H1 (cell line): ENCODE measurements at regions not wholly inside any gene's neighbourhood (a gene's known extent, or its start where the extent isn't known, plus 50 kb on each side); places are given as distances from the start of the nearest gene placed in this dataset.

Experiments
- CTCF ChIA-PET: fragments of 300-600 bp; sonication (Branson Sonifier 250); formaldehyde crosslinking; loops from one replicate; lab custom pipeline; 2021; ENCODE audit not compliant: partially characterized antibody; lab: Charles Lee
- POLR2A ChIA-PET: fragments of 300-600 bp; sonication (Branson Sonifier 250); formaldehyde crosslinking; loops from one replicate; lab custom pipeline; 2021; ENCODE audit warnings: inconsistent platforms; ENCODE audit not compliant: partially characterized antibody; lab: Charles Lee
- DNase-seq, 2 experiments: peaks; one replicate each; pipeline versions ENCODE4 v3.0.0 to v3.0.0-alpha.2; 2010 to 2022; ENCODE audit warnings: low spot score in 2 of 2, low read depth in 1 of 2, mixed read lengths in 1 of 2
- FAIRE-seq: peaks from 2 replicates; lab custom pipeline; 2011; peaks lifted over from hg19 to GRCh38; lab: Jason Lieb, UNC
- H2AFZ ChIP-seq: 2 replicates; pipeline ENCODE4 v1.8.1; 2012; ENCODE audit warnings: low read length, inconsistent platforms
- H2AK5ac ChIP-seq: 2 replicates; pipeline ENCODE4 v1.6.1; 2013; ENCODE audit warnings: low read depth, low read length
- H2BK120ac ChIP-seq: replicated peaks from 2 replicates; pipeline ENCODE3; 2013; ENCODE audit warnings: low read depth, low read length, inconsistent platforms
- H2BK12ac ChIP-seq: 2 replicates; pipeline ENCODE4 v1.6.1; 2013; ENCODE audit warnings: low read depth, low read length
- H2BK15ac ChIP-seq: 2 replicates; pipeline ENCODE4 v1.6.1; 2013; ENCODE audit warnings: low read length
- H2BK20ac ChIP-seq: 2 replicates; pipeline ENCODE4 v1.6.1; 2013; ENCODE audit warnings: low read length
- H2BK5ac ChIP-seq: 2 replicates; pipeline ENCODE4 v1.6.1; 2013; ENCODE audit warnings: low read depth, low read length
- H3K14ac ChIP-seq: 2 replicates; pipeline ENCODE4 v1.6.1; 2013; ENCODE audit warnings: inconsistent platforms; ENCODE audit not compliant: insufficient read length
- H3K18ac ChIP-seq: 2 replicates; pipeline ENCODE4 v1.6.1; 2013; ENCODE audit warnings: low read length; ENCODE audit errors: extremely low read depth
- H3K23ac ChIP-seq: 2 replicates; pipeline ENCODE4 v1.6.1; 2013; ENCODE audit warnings: inconsistent platforms; ENCODE audit not compliant: insufficient read length
- H3K23me2 ChIP-seq: 2 replicates; pipeline ENCODE4 v1.6.1; 2013; ENCODE audit warnings: low read depth, low read length
- H3K27ac ChIP-seq: 2 replicates; pipeline ENCODE4 v1.6.1; 2011; ENCODE audit warnings: low read depth, low read length, inconsistent platforms
- H3K27me3 ChIP-seq, 4 experiments: replicated peaks in 1 of 4; 1 replicate in 1 of 4; 2 replicates in 3 of 4; pipeline versions ENCODE4 v1.6.1 to v1.8.1; 2011 to 2013; ENCODE audit warnings: low read length in 3 of 4, mild to moderate bottlenecking in 3 of 4, inconsistent platforms in 2 of 4, mixed read lengths in 2 of 4, moderate library complexity in 1 of 4; ENCODE audit not compliant: control insufficient read depth in 3 of 4, insufficient read depth in 3 of 4; ENCODE audit errors: extremely low read depth in 1 of 4
- H3K36me3 ChIP-seq, 4 experiments: 2 replicates each; pipeline versions ENCODE4 v1.6.1 to v1.8.1; 2011 to 2013; ENCODE audit warnings: mild to moderate bottlenecking in 4 of 4, low read length in 3 of 4, moderate library complexity in 2 of 4, control low read depth in 1 of 4, inconsistent platforms in 1 of 4; ENCODE audit not compliant: insufficient read depth in 4 of 4, control insufficient read depth in 2 of 4
- H3K4ac ChIP-seq: replicated peaks from 2 replicates; pipeline ENCODE3; 2013; ENCODE audit warnings: low read length, low read depth, mixed read lengths, inconsistent platforms; ENCODE audit not compliant: insufficient read length
- H3K4me1 ChIP-seq, 4 experiments: replicated peaks in 1 of 4; 1 replicate in 1 of 4; 2 replicates in 3 of 4; pipeline versions ENCODE4 v1.6.1 to v1.8.1; 2011 to 2013; ENCODE audit warnings: low read length in 3 of 4, inconsistent platforms in 2 of 4, mixed read lengths in 1 of 4; ENCODE audit not compliant: insufficient read depth in 4 of 4, control insufficient read depth in 3 of 4
- H3K4me2 ChIP-seq, 2 experiments: 2 replicates each; pipeline versions ENCODE4 v1.6.1 to v1.8.1; 2011 to 2013; ENCODE audit warnings: low read depth in 2 of 2, low read length in 2 of 2, control low read depth in 1 of 2, inconsistent platforms in 1 of 2, mild to moderate bottlenecking in 1 of 2; ENCODE audit not compliant: insufficient read depth in 1 of 2
- H3K4me3 ChIP-seq, 4 experiments: fragments of 200-600, 300-600 bp in 1 of 4; sonication (generic), shearing (Covaris generic), sonication (Bioruptor Twin) in 1 of 4; 2 replicates each; pipeline versions ENCODE4 v1.5.1 to v1.8.1; 2011 to 2016; ENCODE audit warnings: low read length in 4 of 4, low read depth in 3 of 4, control low read depth in 2 of 4, inconsistent platforms in 2 of 4, mild to moderate bottlenecking in 2 of 4, mixed read lengths in 1 of 4, moderate library complexity in 1 of 4; ENCODE audit not compliant: insufficient read depth in 2 of 4; ENCODE audit errors: extremely low read depth in 1 of 4
- H3K56ac ChIP-seq: replicated peaks from 2 replicates; pipeline ENCODE3; 2013; ENCODE audit warnings: low read depth, mild to moderate bottlenecking, mixed read lengths, low read length, inconsistent platforms; ENCODE audit not compliant: insufficient read length
- H3K79me1 ChIP-seq: 2 replicates; pipeline ENCODE4 v1.6.1; 2013; ENCODE audit warnings: low read depth, low read length, control low read depth
- H3K79me2 ChIP-seq, 2 experiments: 2 replicates each; pipeline versions ENCODE4 v1.6.1 to v1.8.1; 2012 to 2013; ENCODE audit warnings: low read length in 2 of 2, mild to moderate bottlenecking in 2 of 2, inconsistent platforms in 1 of 2; ENCODE audit not compliant: insufficient read depth in 2 of 2, control insufficient read depth in 1 of 2
- H3K9ac ChIP-seq, 4 experiments: replicated peaks in 1 of 4; 1 replicate in 1 of 4; 2 replicates in 3 of 4; pipeline versions ENCODE4 v1.6.1 to v1.8.1; 2011 to 2013; ENCODE audit warnings: low read depth in 3 of 4, low read length in 3 of 4, control low read depth in 2 of 4, mild to moderate bottlenecking in 2 of 4, moderate library complexity in 2 of 4, inconsistent platforms in 1 of 4; ENCODE audit errors: extremely low read depth in 1 of 4
- H3K9me3 ChIP-seq, 2 experiments: 2 replicates each; pipeline versions ENCODE4 v1.6.1 to v1.8.1; 2012 to 2013; ENCODE audit warnings: mild to moderate bottlenecking in 2 of 2, moderate library complexity in 2 of 2, control low read depth in 1 of 2, inconsistent platforms in 1 of 2, low read depth in 1 of 2, low read length in 1 of 2, mixed read lengths in 1 of 2; ENCODE audit not compliant: insufficient read depth in 2 of 2
- H4K20me1 ChIP-seq, 2 experiments: replicated peaks in 1 of 2; 2 replicates each; pipeline versions ENCODE3 to v1.8.1; 2011 to 2013; ENCODE audit warnings: inconsistent platforms in 2 of 2, low read length in 2 of 2, mild to moderate bottlenecking in 1 of 2; ENCODE audit not compliant: insufficient read depth in 2 of 2, control insufficient read depth in 1 of 2
- H4K5ac ChIP-seq: 2 replicates; pipeline ENCODE4 v1.6.1; 2013; ENCODE audit warnings: low read length, low read depth, mixed read lengths, inconsistent platforms; ENCODE audit not compliant: insufficient read length
- H4K8ac ChIP-seq: 2 replicates; pipeline ENCODE4 v1.8.0; 2013; ENCODE audit warnings: mild to moderate bottlenecking, moderate library complexity, low read length, inconsistent platforms; ENCODE audit not compliant: insufficient read depth; ENCODE audit errors: extremely low read depth
- H4K91ac ChIP-seq: replicated peaks from 2 replicates; pipeline ENCODE3; 2013; ENCODE audit warnings: low read length, mixed read lengths, inconsistent platforms; ENCODE audit not compliant: insufficient read length
- SAP30 ChIP-seq: fragments of 300-600 bp; sonication (generic); IDR thresholded peaks from 2 replicates; pipeline ENCODE4 v1.7.1; 2012; ENCODE audit warnings: low read length, moderate library complexity, mild to moderate bottlenecking, inconsistent platforms; ENCODE audit not compliant: insufficient read depth, insufficient replicate concordance
- WGBS, 2 experiments: shearing (Covaris generic) in 1 of 2; methylation state at CpG; one replicate each; pipeline versions ENCODE4 v1.1.6 to v1.1.7; 2013 to 2015; ENCODE audit warnings: low lambda C conversion rate in 2 of 2, mixed read lengths in 2 of 2, inconsistent platforms in 1 of 2, low coverage in 1 of 2, missing lambda C conversion rate in 1 of 2; ENCODE audit not compliant: insufficient replicate concordance in 2 of 2, insufficient coverage in 1 of 2, insufficient read length in 1 of 2; ENCODE audit errors: extremely low coverage in 1 of 2, missing lambda C conversion rate in 1 of 2; 5-methylcytosine and 5-hydroxymethylcytosine counted together

DNA sequence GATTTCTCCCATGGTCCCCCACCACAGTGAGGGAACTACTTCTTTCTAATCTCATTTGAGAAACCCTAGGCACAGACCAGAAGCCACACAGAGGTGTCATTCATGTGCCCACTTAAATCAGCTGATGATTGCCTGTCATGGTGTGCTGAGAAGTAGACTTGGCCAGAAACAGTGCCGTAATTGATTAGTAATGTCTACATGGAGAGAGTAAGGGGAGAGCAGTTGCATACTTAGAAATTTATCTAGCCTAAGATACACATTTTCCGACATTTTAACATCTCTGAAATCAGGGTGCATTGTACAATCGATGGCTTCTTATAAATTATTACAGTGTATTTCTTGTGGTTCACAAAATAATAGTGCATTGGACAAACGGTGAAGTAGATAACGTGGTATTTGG, 271.8 kb downstream of the IRF8 start:
- Histone ChIP-seq H3K9ac (no peak overlapping the region), H2BK15ac (no peak overlapping the region), H3K79me1 (no peaks in the 10 kb centered on the region), H2AFZ (no peak overlapping the region), H2BK20ac (no peak overlapping the region), H3K79me2 (no peaks in the 10 kb centered on the region), H3K4me2 (no peak overlapping the region), H3K23ac (no peak overlapping the region), H4K5ac (no peak overlapping the region), H3K14ac (no peak overlapping the region), H3K27me3 (peaks cover 0 to 2% (median 0%) of the 10 kb centered on the region in 4 experiments; a peak in 2 of 7 replicates), H2BK120ac (no peak overlapping the region), H3K36me3 (no peaks in the 10 kb centered on the region), H4K91ac (no peak overlapping the region), H3K27ac (no peak overlapping the region), H3K4me3 (no peak overlapping the region), H2BK5ac (no peak overlapping the region), H3K4me1 (no peaks in the 10 kb centered on the region), H4K20me1 (no peaks in the 10 kb centered on the region), H3K18ac (no peak overlapping the region), H3K9me3 (peaks cover 0 to 4% of the 10 kb centered on the region in 2 experiments; a peak in 1 of 4 replicates), H4K8ac (no peak overlapping the region), H3K4ac (no peak overlapping the region), H2AK5ac (no peak overlapping the region), H2BK12ac (no peak overlapping the region), H3K23me2 (no peaks in the 10 kb centered on the region), H3K56ac (no peak overlapping the region)
- ChIA-PET POLR2A (no interaction called here), CTCF (no interaction called here)
- TF ChIP-seq SAP30, result no peak
- DNase-seq (no peak), FAIRE-seq (no peak)
- WGBS, 2 experiments, result 91% methylated on average over 5 of the region's 5 CpGs; no CpG with 5 or more reads in 1 of the 2 experiments
